MM.1S (cell line): ENCODE measurements at regions not wholly inside any gene's neighbourhood (a gene's known extent, or its start where the extent isn't known, plus 50 kb on each side); places are given as distances from the start of the nearest gene placed in this dataset.

Source experiments
- CTCF ChIP-seq: fragments of 300-600 bp; sonication (generic); IDR thresholded peaks from 2 replicates; pipeline ENCODE4 v1.5.1; 2016; ENCODE audit warnings: antibody characterized with exemption, low read length, mixed read lengths
- EZH2phosphoT487 ChIP-seq: fragments of 300-600 bp; sonication (generic); IDR thresholded peaks from 2 replicates; pipeline ENCODE4 v1.6.1; 2018; ENCODE audit warnings: antibody characterized with exemption, low read length

- TF ChIP-seq CTCF = no peak
- no peak for TF ChIP-seq EZH2phosphoT487
These were observed 114.3 kb downstream of the TEX26 start for GRCh38 chr13:31046711-31047279.
